ENCODE measurements at regions not wholly inside any gene's neighbourhood (a gene's known extent, or its start where the extent isn't known, plus 50 kb on each side); places are given as distances from the start of the nearest gene placed in this dataset.

DNA sequence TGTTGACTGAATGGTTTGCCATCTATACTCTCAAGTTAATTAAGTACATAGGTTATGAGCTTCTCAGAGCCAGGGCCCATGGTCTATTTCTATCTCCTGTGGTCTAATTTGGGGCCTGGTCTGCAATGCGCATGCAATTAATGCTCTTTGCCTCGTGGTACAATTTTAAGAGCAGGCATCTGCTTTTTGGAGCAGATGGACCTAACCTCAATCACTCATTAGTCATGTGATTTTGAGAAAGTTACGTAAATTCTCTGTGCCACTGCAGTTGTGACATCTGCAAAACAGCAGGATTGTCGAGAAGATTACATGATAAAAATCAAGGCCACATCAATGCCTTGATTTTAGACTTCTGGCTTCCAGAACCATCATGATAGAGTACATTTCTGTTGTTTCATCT lies 543.7 kb upstream of the ADAMTS9 start:
- DNase-seq = no peak

DNA sequence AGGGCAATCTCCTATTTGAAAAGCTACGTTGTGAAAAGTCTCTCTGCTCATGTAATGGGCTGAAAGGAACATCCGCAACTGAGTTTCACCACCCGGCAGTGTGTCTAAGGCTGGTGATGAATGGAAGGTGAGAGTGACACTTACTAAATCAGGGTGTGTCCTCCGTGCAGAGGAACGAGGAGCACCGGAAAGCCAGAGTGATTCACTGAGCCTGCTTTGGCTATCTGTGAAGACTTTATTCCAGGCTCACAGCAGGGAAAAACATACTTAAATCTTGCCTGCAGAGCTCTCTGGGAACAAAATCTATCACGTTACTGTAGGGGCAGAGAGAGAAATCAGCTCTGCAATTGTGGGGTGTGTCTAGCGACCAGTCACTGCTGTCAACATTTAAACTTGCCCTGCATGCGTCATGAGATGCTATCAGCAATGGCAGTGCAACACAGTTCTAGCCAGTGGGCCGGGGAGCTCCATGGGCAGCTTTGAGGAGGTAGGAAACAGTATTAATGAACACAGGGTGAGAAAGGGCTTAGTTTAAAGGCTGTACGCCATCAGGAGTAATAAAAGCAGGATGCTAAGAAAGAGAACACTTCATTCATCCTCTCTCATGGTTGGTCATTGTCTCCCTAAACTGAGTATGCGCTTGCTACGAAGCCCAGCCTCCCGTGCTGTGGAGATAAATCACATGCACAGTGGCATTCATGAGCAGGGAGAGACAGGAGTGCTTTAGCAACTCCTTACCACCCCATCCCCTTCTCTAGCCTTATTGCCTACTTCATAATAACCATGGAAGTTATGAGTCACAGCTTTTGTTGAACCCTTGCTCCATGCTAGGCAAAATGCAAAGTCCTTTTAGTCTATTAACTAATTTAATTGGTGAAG lies 542.7 kb upstream of the ADAMTS9 start:
- no peak for DNase-seq

DNA sequence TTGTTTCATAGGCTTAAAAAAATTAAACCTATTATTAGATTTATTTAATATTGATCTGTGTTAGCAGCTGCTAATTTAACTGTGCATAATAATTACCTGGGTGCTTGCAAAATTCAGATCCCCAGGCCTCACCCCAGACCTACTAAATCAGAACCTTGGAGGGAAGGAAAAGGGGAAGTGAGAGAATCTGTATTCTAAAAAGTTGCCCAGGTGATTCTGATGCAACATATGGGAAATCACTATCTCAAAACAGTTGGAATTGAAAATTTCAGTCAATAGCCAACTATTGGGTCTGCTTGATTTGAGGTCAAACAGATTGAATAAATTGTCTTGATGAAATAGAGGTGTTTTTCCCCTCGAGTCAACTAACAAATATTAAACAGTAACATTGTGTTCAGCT lies 538.5 kb upstream of the ADAMTS9 start:
- no peak for DNase-seq

DNA sequence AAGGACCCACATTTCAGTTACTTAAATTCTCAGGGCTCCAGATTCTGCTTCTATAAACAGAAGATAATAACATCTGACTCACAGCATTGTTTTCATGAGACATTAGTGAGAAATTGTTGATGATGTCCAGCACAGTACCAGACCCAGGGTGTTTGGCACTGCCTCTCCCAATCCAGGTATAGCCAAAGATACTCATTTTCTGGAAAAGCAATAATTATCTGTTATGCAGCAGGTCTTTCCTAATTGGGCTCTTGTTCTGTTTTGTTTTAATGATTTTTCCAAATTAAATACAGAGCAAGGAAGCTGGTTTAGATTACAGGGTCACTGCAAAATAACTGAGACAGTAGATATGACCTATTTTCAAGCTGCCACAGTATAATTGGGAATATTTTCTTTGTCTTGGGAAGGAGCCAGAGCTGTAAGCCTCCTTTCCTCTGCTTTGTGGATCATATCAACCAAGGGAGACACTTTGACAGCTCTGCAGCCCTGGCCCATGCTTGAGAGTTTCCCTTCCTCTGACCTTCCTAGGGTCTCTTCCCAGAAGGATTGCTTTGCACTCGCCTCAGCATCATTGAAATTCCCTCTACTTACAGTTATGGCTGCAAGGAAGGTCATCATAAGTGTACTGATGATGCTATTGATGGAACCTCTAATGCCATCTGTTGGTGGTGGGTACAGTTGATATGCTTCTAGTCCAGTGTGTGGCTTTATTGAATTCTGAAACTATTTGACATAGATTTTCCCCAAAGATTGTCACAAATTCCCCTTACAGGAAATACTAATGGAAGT lies 522.4 kb upstream of the ADAMTS9 start:
- DNase-seq = no peak

DNA sequence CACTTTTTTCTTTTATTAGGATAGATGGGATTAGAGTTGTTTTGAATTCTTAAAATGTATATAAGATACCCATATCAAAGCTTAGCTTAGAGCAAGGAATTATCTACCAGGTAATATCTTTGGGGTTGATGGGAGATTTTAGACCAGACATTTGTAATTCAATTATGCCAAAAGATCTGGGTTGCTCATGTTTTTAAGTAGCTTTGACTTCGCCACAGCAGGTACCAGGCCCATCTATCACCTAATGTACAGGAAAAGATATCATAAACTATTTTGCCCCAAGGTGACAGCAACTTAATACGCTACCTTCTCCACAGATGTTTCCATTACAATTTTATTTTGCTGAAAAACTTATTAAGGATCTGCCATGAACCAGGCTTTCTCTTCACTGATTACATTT lies 514.6 kb upstream of the ADAMTS9 start:
- no peak for DNase-seq

DNA sequence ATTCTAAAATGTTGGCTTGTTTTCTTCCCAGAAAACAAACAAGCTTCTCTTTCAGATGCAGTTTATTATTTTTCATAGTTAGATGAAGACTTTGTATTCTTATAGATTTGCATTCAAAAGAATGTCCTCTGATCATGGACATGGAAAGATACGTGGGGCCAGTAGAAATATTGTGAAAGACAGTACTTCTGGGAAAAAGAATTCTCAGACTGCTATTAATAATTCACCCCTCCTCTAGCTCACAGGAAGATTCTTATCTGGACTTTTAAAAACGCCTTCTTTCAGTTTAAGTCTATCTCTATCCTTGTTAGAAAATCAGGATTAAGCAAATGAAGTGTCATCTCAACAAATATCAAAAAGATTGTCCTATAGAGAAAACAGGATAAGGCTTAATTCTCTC lies 514.1 kb upstream of the ADAMTS9 start:
- no peak for DNase-seq

DNA sequence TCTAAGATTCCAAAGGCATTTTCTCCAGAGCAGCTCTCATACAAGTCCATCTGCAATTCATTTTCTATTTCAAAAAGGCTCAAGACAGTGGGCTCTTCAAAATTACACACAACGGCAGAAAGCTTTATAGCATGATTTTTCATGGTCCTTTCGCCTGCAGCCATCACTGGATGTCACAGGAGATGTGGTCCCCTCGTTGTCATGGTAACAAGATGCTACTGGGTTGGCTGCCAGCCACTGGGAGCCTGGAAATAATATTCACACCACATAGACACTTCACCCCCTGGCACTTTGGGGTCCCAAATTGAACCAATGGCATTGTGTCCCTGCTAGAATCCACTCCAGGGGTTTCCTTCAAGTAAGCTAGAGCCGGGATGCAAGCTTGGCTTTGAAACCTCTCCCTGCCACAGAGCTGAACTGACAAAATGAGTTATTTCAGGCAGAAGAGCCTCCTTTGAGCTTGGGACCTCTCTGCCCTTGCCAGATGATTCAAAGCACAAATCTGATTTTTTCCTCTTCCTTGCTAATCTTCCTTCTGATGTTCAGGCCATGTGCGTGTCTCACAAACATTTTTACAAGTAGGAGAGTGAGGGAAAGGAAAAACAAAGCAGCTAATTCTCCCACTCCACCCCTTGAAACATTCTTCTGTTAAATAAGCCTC lies 512.6 kb upstream of the ADAMTS9 start:
- DNase-seq = no peak

DNA sequence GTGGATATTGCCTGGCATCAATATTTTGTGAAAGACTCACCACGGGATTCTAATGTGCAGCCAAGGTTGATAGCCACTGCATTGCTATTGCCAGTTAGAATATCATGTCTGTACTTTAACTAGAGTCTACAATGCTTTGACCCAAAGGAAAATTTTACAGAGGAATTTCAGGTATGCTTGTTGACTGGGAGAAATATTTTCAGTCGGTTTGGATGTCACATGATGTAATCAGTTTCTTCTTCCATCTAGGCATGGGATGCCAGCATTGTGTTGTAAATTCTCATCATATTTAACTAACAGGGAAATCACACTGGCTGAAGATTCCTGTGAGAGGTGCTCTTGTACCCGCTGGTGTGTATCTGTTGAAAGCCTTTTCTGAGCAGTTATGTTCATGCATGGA lies 508.9 kb upstream of the ADAMTS9 start:
- DNase-seq = no peak

DNA sequence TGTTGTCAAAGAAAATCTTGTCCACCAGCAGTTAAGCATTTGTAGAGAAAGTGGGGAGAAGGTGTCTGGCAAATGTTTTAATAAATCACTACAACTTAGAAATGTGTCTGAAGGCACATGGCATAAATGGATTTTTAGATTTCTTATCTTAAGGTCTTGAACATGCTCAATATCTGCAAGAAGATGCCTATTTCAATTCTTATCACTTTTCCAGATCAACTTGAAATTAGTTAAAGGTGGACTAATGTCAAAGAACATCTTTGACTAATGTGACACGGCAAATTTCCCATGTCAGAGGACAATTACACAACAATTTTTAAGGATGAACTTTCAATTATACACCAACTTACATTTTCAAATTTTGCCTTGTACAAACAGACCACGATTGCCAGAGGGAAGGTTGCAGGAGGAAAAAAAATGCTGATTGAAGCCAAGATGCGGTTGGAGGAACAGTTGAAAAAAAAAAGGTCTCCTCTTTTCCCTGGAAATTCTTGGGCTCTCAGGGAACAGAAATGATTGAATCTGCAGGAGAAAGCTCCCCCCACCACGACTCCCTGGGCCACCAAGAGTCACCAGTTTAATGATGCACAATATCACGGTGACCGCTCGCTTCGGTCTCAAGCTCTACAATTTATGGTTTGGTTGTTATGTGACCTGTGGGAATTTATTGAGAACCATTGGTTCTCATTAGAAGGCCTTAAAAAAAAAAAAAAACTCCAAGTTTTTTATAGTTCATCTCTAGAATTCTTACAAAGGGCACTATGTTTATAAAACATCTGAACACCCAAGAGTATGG lies 507.6 kb upstream of the ADAMTS9 start:
- DNase-seq = no peak

DNA sequence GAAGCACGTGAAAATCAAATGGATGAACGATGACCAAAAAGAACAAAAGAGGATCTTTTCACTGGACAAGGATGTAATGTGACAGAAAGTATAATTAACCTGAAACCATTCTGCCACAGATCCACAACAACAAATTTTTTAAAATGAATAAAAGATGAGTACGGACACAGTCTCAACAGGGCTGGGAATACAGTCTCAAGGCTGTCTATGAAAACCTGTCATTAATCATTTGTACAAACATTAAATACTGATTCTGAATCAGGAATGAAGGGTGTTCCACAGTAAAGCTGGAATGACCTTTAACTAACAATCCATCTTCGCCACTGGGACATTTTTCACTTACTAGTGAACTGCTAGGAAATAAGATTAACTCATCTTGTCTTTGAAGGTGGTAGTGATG lies 506.9 kb upstream of the ADAMTS9 start:
- no peak for DNase-seq

DNA sequence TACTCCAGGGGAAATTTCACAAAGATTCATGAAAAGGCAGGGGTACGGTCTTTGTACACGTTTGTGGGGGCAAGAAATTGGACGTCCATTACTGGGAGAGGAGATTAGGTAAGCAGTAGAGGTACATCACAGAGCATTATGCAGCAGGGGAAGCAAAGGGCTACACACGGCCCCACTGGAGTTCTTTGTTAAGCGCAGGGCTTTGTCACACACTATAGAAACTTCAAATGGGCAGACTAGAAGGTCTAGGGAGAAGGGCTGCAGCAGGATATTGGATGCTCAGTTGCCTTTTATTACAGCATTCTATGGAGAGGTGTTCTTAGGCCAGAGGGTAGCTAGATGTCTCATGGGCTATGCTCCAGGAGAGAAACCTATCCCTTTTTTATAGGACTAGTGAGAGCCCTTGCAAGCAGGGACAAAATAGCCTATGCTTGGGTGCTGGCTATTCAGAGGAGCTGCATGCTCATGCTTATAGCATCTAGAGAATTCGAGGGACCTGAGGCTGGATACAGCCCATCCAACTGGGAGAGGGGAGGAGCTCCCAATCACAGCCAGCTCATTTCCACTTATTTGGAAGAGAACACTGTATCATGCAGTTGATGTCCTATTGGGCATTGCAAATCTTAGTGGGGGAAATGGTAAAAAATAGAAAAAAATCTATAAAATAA lies 506.4 kb upstream of the ADAMTS9 start:
- no peak for DNase-seq

DNA sequence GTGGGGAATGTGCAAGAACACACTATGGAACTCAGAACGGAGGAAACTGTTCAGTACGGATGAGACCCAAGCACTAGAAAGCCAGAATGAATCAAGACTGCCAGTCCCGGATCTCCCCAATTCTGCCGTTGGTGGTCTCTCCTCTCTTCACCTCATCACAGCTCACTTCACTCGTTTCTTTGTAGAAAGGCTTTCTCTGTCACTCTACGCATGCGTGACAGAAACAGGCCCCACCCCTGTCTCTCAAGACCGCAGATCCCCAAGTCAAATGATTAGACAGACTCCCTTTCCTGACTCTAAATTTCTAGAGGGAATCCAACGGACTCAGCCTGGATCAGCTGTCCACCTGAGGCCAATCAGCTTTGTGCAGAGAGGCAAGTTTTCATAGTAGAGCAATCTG lies 505.7 kb upstream of the ADAMTS9 start:
- no peak for DNase-seq

DNA sequence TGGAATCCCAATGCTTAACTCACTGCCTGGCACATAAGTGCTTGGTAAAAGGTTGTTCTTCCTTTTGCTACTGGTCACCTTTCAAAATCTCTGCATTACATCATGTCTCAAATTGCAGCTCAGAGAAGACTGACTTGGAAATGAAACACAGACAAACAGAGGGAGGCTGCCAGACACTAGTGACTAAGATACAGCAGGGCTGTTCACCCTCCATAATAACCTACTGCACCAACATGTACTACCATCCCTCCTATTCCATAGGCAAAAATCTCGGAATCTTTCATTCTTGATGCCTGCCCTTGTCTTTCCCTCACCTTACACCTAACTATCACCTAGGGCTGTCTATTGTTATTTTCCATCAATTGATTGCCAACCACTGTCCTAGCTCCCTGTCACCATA lies 502.3 kb upstream of the ADAMTS9 start:
- no peak for DNase-seq

DNA sequence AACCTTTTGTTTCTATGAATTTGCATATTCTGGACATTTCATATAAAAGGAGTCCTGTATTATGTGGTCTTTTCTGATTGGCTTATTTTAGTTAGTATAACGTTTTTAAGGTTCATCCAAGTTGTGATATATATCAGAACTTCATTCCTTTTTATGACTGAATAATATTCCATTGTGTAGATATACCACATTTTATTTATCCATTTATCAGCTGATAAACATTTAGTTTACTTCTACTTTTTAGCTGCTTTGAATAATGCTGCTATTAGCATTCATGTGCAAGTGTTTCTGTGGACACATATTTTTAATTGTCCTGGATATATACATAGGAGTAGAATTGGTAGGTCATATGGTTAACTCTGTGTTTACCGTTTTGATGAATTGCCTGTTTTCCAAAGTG lies 498.5 kb upstream of the ADAMTS9 start:
- no peak for DNase-seq

DNA sequence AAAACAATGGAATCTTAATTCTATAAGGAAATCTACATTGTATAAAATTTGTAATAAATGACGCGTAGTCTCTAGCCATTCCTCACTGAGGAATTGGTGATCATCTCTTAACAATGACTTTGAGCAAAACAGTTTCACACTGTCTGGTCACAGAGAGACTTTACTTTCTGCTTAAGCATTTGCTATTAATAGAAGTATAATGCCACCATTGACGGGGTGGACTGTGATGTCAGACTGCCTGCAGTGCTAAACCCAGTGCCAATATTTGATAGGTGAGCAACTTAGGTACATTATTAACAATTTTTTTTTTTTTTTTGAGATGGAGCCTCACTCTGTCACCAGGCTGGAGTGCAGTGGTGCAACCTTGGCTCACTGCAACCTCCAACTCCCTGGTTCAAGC lies 494.9 kb upstream of the ADAMTS9 start:
- no peak for DNase-seq

DNA sequence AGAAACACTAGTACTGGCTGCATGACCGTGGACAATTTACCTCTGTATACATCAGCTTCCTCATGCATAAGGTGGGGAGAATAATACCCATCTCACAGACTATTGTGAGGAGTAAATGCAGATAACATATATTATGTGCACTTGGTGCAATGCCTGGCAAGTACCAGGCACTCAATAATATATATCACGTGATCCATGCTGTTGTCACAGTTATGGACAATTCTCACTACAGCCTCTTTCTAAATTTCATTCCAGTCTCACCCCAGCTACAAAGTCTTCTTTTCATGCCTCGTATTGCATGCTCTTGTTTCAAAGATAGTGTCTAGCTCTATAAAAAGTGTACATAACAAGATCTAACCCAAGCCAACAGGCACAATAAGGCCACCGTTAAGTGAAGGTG lies 494.3 kb upstream of the ADAMTS9 start:
- no peak for DNase-seq

DNA sequence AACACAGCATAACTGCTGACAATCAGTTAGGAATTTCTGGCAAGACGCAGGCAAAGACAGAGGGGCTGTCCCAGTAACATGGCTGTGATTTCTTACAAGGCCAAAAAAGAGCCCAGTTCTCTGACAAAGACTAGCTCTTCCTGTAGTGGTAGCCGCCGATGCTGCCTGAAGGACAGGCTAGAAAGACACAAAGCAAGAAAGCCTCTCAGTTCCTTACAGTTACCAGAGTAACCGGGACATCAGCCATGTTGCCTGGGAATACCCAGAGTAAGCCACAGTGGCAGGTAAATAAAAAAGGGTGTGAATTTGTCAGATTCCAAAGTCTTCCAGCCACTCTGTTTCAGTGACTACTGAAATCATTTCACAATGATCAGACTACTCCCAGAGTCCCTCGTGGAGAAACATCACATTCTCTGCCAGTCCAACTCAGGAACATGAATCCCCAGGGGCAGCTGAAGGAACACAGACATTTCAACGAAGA lies 493.6 kb upstream of the ADAMTS9 start:
- DNase-seq = no peak

DNA sequence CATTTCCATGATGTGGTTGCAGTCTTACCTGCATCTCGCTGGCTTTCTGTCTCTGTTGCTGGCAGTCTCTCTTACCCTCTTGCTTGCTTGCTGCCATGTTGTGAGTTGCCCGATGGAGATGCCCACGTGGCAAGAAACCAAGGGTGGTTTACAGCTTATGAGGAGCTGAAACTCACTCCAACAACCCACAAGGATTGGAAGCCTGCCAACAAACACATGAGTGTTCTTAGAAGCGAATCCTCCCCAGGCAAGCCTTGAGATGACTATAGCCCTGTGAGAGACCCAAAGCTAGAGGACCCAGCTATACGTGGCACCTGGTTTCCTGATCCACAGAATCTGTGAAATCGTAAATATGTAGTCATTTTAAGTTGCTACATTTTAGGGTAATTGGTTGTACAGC lies 490.9 kb upstream of the ADAMTS9 start:
- DNase-seq = no peak

DNA sequence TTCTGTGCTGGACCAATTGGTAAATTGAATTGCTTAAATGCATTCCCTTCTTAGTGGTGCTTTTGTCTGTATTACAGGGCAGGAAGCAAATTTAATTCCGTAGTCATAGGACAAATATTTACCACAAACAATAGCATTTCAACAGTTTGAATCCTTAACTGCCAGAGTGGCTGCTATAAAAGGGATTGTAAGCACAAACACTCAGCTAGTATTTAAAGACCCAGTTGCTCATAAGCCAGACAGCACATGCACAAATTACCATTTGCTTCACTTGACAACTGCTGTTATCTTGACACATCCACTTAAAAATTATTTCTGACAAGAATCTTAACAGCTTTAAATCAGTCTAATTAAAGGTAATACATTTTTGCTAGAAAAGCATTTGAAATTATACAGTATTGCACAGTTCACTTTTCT lies 490.2 kb upstream of the ADAMTS9 start:
- no peak for DNase-seq

DNA sequence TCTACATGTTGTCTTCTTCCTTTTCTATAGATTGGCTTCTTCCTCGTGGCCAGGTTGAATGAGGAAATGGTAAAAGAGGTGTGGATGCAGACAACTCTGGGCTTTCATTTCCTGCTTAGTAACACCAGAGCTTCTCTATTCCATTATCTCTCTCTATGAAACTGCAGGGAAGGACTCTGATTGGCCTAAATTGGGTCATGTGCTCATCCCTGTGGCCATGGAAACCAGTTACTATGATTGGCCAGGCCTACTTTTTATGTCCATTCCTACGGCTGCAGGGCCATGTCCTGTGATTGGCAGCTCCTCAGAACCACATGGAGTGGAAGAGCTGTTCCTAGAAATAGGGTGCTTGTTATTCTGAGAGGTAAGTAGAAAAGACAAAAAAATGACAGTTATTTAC lies 486.9 kb upstream of the ADAMTS9 start:
- no peak for DNase-seq

DNA sequence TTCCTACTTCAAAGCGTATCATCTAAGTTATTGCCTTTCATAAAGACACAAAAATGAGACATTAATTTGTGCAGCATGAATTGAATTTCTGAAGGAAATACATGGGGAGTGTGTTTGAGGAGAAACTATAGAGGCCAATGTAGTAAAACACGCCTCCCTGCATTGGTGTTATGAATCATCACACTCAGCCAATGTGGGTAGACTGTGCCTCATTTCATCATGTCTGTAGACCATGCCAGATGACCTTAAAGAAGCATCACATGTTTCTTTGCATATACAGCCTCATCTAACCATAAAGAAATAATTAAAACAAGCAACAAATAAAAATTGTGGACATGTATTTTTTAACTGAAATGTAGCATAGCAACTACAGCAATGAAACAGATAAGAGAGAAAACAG lies 486.0 kb upstream of the ADAMTS9 start:
- no peak for DNase-seq

DNA sequence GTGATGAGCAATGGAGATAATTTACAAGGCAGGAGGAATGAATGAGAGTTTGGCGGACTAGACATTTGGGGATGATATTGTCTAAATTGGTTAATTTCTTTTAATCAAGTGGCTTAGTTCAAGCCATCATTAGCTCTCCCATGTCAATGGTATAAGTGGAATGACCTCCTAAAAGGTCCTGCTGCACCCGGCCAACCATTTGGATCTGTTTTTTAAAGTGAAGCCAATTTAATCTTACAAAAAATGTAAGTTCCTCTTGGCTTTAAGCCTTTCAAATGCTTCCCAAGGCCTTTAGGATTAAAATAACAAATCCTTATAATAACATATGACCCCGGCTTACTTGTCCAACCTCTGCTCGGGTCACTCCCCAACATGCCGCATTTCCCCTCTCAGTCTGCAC lies 484.4 kb upstream of the ADAMTS9 start:
- no peak for DNase-seq

Measured in NCI-H2081 treated with DMSO at 0.1 percent for 48 hours (cell line).